Cardiac septum (tissue), 1 donor: ENCODE measurements at regions not wholly inside any gene's neighbourhood (a gene's known extent, or its start where the extent isn't known, plus 50 kb on each side); places are given as distances from the start of the nearest gene placed in this dataset.

Source experiments
- DNase-seq: peaks from one replicate; pipeline ENCODE4 v3.0.0-alpha.2; 2020; ENCODE audit warnings: low spot score
- intact Hi-C: fragments of 100-400 bp; cut with DNase I; formaldehyde crosslinking; loops from one replicate; pipeline ENCODE4 v1.14.0; 2022
- donor health status: DM: no; HTN: no; CAD: no.

- no peak for DNase-seq
- intact Hi-C loops: loop anchor here (10.0 kb wide), 1 partner anchor 46 kb away; no protein-coding TSS in a partner anchor
These were observed 50.2 kb upstream of the GALNT10 start for GRCh38 chr5:154140381-154140780.
